Tibial artery (tissue), 4 donors: ENCODE measurements at regions not wholly inside any gene's neighbourhood (a gene's known extent, or its start where the extent isn't known, plus 50 kb on each side); places are given as distances from the start of the nearest gene placed in this dataset.
"Not testable (repeated sequence)": the region's sequence is repeated elsewhere in the genome, so short reads cannot be mapped to it uniquely, and the experiment has no call there.

Experiments
- DNase-seq, 2 donors: peaks; one replicate each; pipeline ENCODE4 v3.0.0-alpha.2; 2019
- H3K27ac ChIP-seq, 2 donors: fragments of 200-600 bp; sonication (generic) in 1 of 2; 1 replicate in 1 of 2; 2 replicates in 1 of 2; pipeline ENCODE4 v1.5.1; 2018 to 2019; ENCODE audit warnings: mild to moderate bottlenecking in 1 of 2
- H3K27me3 ChIP-seq, 2 donors: fragments of 200-600 bp; sonication (generic) in 1 of 2; one replicate each; pipeline versions ENCODE4 v1.5.1 to v1.6.0; 2016 to 2019
- H3K36me3 ChIP-seq, 3 donors: fragments of 200-600 bp; sonication (generic) in 2 of 3; one replicate each; pipeline ENCODE4 v1.5.1; 2016 to 2019; ENCODE audit warnings: mild to moderate bottlenecking in 2 of 3
- H3K4me1 ChIP-seq, 4 donors: fragments of 200-600 bp; sonication (generic) in 2 of 4; 1 replicate in 3 of 4; 2 replicates in 1 of 4; pipeline ENCODE4 v1.5.1; 2016 to 2019
- H3K4me3 ChIP-seq, 2 donors: fragments of 200-600 bp; sonication (generic) in 1 of 2; 1 replicate in 1 of 2; 2 replicates in 1 of 2; pipeline ENCODE4 v1.5.1; 2018 to 2019; ENCODE audit warnings: mild to moderate bottlenecking in 2 of 2
- H3K9me3 ChIP-seq, 3 donors: fragments of 200-600 bp; sonication (generic) in 1 of 3; one replicate each; pipeline ENCODE4 v1.5.1; 2016 to 2019
- intact Hi-C: fragments of 100-400 bp; cut with DNase I; formaldehyde crosslinking; loops from one replicate; pipeline ENCODE4 v1.15.0; 2023; ENCODE audit warnings: low total_unique reads
- TF ChIP-seq, protein P1 (sequence below), 2 experiments: fragments of 200-600 bp in 1 of 2; fragments of 450-650 bp in 1 of 2; IDR thresholded peaks; one replicate each; pipeline ENCODE4 v1.5.1; 2017 to 2019; ENCODE audit warnings: antibody characterized with exemption in 2 of 2, mild to moderate bottlenecking in 1 of 2, moderate library complexity in 1 of 2

DNA sequence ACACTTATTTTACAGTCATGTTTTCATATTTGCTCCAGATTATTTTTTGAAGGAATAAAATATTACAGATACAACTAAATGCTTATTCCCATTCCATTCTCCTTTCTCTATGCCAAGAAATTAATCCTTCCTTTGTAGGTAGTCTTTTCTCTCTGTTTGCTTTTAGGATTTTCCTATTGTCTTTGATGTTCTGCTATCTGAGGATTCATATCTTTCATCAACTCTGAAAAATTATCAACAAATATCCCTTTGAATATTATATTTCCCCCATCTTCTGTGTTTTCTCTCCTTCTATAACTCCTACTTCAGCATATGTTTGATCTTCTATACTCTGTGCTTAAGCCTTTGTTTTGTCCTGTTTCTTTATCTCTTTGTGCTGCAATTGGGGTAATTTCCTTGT is 260.4 kb upstream of the RBMS1 start:
- no peak for DNase-seq

DNA sequence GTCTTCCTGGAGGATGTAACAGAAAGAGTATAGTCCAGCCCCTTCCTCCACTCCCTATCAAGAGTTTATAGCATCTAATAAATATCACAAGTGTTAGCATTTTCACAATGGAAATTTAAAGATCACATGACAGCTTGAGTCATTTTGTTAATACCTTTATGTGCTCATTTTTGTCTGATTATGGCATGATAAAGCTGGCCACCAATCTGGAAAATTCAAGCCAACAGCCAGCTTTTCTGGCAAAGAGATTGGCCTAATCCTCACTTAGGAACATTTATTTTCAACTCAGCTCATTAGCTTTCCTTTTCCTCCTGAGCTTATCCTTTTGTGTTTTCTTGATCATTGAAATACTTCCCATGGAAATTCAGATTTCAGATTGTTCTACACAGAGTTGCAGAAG is 262.9 kb upstream of the RBMS1 start:
- H3K36me3 ChIP-seq, result no peaks in the 10 kb centered on the region
- TF ChIP-seq, protein P1, sequence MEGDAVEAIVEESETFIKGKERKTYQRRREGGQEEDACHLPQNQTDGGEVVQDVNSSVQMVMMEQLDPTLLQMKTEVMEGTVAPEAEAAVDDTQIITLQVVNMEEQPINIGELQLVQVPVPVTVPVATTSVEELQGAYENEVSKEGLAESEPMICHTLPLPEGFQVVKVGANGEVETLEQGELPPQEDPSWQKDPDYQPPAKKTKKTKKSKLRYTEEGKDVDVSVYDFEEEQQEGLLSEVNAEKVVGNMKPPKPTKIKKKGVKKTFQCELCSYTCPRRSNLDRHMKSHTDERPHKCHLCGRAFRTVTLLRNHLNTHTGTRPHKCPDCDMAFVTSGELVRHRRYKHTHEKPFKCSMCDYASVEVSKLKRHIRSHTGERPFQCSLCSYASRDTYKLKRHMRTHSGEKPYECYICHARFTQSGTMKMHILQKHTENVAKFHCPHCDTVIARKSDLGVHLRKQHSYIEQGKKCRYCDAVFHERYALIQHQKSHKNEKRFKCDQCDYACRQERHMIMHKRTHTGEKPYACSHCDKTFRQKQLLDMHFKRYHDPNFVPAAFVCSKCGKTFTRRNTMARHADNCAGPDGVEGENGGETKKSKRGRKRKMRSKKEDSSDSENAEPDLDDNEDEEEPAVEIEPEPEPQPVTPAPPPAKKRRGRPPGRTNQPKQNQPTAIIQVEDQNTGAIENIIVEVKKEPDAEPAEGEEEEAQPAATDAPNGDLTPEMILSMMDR (IDR thresholded peaks at IDR 0.05), result no peak
- intact Hi-C loops, result no loop called here

More for the DNA sequence above, 260.4 kb upstream of the RBMS1 start:
- H3K36me3 ChIP-seq, result no peaks in the 10 kb centered on the region
- H3K9me3 ChIP-seq, result peaks cover 0 to 10% (median 0%) of the 10 kb centered on the region in 3 donors
- H3K27me3 ChIP-seq, result no peaks in the 10 kb centered on the region
- no peak overlapping the region for H3K27ac ChIP-seq
- TF ChIP-seq, protein P1 (IDR thresholded peaks at IDR 0.05), result no peak
- no peaks in the 10 kb centered on the region for H3K4me1 ChIP-seq
- no peak overlapping the region for H3K4me3 ChIP-seq
- intact Hi-C loops, result no loop called here

DNA sequence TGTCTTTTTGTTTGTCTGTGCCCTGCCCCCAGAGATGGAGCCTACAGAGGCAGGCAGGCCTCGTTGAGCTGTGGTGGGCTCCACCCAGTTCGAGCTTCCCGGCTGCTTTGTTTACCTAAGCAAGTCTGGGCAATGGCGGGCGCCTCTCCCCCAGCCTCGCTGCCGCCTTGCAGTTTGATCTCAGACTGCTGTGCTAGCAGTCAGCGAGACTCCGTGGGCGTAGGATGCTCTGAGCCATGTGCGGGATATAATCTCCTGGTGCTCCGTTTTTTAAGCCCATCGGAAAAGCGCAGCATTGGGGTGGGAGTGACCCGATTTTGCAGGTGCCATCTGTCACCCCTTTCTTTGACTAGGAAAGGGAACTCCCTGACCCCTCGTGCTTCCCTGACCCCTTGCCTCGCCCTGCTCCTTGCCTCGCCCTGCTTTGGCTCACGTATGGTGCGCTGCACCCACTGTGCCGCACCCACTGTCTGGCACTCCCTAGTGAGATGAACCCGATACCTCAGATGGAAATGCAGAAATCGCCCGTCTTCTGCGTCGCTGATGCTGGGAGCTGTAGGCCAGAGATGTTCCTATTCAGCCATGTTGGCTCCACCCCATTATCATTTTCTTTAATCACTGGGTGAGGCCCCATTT is 269.0 kb upstream of the RBMS1 start:
- intact Hi-C loops, H3K27me3 ChIP-seq, H3K9me3 ChIP-seq, H3K27ac ChIP-seq, DNase-seq, H3K4me1 ChIP-seq, H3K4me3 ChIP-seq, H3K36me3 ChIP-seq: not testable (repeated sequence)

More for the DNA sequence above, 262.9 kb upstream of the RBMS1 start:
- Histone ChIP-seq H3K4me3 (no peak overlapping the region), H3K4me1 (no peaks in the 10 kb centered on the region), H3K9me3 (peaks cover 0 to 10% (median 0%) of the 10 kb centered on the region in 3 donors), H3K27me3 (no peaks in the 10 kb centered on the region), H3K27ac (no peak overlapping the region)
- no peak for DNase-seq

DNA sequence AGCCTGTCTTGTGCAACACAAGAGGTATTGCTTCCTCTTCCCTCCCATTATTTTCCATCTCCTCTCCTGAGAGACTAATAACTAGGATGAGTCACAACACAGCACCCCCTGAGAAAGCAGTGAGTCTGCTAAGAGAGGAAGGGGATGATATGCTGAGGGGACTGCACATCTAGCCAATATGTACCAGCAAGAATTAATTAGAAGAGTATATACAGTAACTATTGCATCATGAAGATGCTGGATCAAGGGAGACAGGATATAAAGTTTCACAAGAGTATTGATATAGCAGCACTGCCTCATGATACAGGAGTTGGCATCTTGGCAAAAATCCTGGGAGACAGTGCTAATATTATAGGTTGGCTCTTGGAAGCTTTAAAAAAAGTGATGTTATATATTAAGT is 289.9 kb upstream of the RBMS1 start:
- Histone ChIP-seq H3K27ac (no peak overlapping the region), H3K36me3 (no peaks in the 10 kb centered on the region), H3K4me1 (no peaks in the 10 kb centered on the region), H3K27me3 (no peaks in the 10 kb centered on the region), H3K4me3 (no peak overlapping the region), H3K9me3 (peaks cover 0 to 10% (median 0%) of the 10 kb centered on the region in 3 donors)
- TF ChIP-seq, protein P1 (IDR thresholded peaks at IDR 0.05), result no peak
- intact Hi-C loops, result no loop called here
- no peak for DNase-seq

DNA sequence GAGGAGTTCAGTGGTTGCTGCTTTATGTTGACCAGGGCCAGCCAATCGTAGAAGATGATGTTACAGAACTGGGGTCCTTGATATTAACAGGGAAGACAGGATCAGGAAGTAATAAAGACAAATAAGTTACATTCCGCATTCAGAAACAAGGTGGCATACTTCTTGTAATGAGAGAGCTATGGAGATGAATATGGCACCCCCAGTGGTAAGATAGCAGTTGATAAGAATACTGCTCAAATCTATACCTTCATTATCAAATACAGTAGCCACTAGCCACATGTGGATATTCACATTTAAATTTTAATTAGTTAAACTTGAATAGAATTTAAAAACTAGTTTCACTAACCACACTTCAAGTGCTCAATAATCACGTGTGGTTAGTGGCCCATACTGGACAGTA is 290.4 kb upstream of the RBMS1 start:
- no peaks in the 10 kb centered on the region for H3K27me3 ChIP-seq
- H3K4me3 ChIP-seq, result no peak overlapping the region
- no peaks in the 10 kb centered on the region for H3K4me1 ChIP-seq
- DNase-seq, result no peak
- H3K36me3 ChIP-seq, result no peaks in the 10 kb centered on the region
- intact Hi-C loops, result no loop called here
- peaks cover 0 to 8% (median 0%) of the 10 kb centered on the region in 3 donors for H3K9me3 ChIP-seq
- no peak overlapping the region for H3K27ac ChIP-seq
- TF ChIP-seq, protein P1 (IDR thresholded peaks at IDR 0.05), result no peak

DNA sequence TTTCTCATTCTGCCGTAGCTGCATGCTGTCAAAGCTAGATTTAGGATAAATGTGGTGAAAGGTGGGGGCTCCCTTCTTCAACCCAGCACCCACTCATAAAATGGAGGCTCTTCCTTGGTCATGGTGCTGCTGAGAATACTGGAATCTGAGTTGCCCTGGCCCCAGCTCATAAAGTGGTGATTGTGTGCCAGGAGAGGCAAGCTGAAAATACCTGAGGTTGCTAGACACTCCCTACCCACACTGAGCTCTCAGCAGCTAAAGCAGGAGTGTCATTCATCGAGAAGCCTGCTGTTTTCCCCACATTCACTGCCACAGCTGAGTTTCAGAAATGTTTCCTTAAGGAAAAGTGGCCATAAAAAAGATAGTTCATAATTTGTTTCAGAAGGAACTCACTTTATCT is 297.1 kb upstream of the RBMS1 start:
- intact Hi-C loops, result no loop called here
- DNase-seq, result no peak
- Histone ChIP-seq H3K27ac (no peak overlapping the region), H3K36me3 (no peaks in the 10 kb centered on the region), H3K9me3 (no peaks in the 10 kb centered on the region), H3K4me1 (no peaks in the 10 kb centered on the region), H3K4me3 (no peak overlapping the region), H3K27me3 (no peaks in the 10 kb centered on the region)
- TF ChIP-seq, protein P1 (IDR thresholded peaks at IDR 0.05), result no peak
